Kidney epithelial cell (primary cell): ENCODE measurements at regions not wholly inside any gene's neighbourhood (a gene's known extent, or its start where the extent isn't known, plus 50 kb on each side); places are given as distances from the start of the nearest gene placed in this dataset.

Experiments
- DNase-seq: peaks from one replicate; pipeline ENCODE4 v3.0.0-alpha.2; 2010; ENCODE audit warnings: low read depth
- H3K27me3 ChIP-seq: 2 replicates; pipeline ENCODE4 v1.6.0; 2011; ENCODE audit warnings: low read length; ENCODE audit not compliant: control insufficient read depth, insufficient read depth
- H3K36me3 ChIP-seq: 2 replicates; pipeline ENCODE4 v1.5.1; 2011; ENCODE audit warnings: low read length; ENCODE audit not compliant: control insufficient read depth, insufficient read depth
- H3K4me3 ChIP-seq: 2 replicates; pipeline ENCODE4 v1.5.1; 2011; ENCODE audit warnings: low read depth, mild to moderate bottlenecking, control low read depth, low read length
- CTCF ChIP-seq: IDR thresholded peaks from 2 replicates; pipeline ENCODE4 v1.5.1; 2011; ENCODE audit warnings: mild to moderate bottlenecking, moderate library complexity, low read length, control low read depth, inconsistent platforms; ENCODE audit not compliant: insufficient read depth, poor library complexity, severe bottlenecking

DNA sequence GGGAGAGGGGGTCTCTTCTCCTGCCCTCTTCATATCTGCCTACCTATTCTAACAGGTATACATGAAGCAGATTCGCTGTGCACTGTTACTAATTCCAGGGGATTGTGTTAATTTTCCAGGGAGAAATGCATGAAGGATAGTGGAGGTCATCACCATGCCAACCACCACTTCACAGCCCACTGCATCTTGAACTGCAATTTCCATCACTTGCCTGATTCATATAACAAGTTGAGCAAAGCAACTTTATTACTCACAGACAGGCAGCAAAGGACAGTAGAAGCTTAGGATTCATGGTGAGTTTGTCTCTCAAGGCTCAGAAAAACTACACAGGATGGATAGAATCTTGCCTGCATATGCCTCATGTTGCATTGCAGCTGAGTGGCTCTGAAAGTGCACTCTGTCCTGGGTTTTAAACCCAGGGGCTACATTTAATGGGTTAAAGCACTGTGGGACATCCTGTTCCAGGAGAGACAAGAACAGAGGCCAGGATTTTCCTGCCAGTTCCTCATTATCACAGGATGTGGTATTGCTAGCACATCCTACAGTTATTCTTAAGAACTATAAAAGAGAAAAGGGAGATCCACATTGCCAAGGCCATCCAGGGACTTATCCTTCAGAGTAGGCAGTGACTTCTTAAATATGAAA, 136.9 kb upstream of the PRSS1 start:
- no peak overlapping the region for H3K4me3 ChIP-seq
- peak; percentile 32 for DNase-seq
- no peak for TF ChIP-seq CTCF
- no peaks in the 10 kb centered on the region for H3K36me3 ChIP-seq
- no peaks in the 10 kb centered on the region for H3K27me3 ChIP-seq

- H3K4me3 ChIP-seq = no peak overlapping the region
- DNase-seq = no peak
- H3K27me3 ChIP-seq = no peaks in the 10 kb centered on the region
- H3K36me3 ChIP-seq = no peaks in the 10 kb centered on the region
- no peak for TF ChIP-seq CTCF
Measured at GRCh38 chr7:142611566-142612236, 137.6 kb upstream of the PRSS1 start.

DNA sequence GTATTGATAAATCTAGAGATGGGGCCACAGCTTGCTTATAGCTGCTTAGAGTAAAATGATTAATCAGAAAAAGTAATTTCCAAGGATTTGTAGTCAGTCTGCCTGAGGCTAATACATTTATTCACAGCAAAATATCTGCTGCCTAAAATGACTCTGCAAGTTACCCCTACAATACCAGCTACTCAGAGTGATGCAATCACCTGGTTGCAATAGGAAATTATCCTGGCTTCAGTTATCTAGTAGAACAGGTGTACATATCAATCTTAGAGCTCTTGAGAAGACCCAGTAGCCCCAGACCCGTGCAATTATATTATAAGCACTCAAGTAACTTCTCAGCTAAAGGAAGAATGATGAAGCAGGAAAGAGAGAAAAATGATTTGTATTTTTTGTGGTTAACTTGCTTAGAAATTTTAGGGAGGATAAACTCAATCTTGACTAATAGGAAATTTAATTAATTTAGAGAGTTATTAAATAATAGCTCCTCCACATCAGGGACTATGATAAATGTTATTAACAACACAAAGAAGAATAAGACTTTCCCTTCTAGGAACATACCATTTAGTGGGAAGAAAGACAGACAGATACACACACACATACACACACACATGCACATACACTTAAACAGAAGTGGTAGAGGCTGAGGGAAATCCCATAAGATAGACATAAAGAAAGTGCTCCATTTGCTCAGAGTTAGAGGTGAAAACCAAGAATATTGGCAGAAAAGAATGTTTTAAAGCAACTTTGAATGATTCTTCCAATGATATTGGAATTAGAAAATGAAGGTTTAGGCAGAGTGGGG, 140.4 kb upstream of the PRSS1 start:
- H3K36me3 ChIP-seq = no peaks in the 10 kb centered on the region
- TF ChIP-seq CTCF = no peak
- H3K4me3 ChIP-seq = no peak overlapping the region
- no peak for DNase-seq
- H3K27me3 ChIP-seq = no peaks in the 10 kb centered on the region

- DNase-seq = no peak
- no peaks in the 10 kb centered on the region for H3K27me3 ChIP-seq
- H3K4me3 ChIP-seq = no peak overlapping the region
- no peaks in the 10 kb centered on the region for H3K36me3 ChIP-seq
- TF ChIP-seq CTCF = no peak
Measured at GRCh38 chr7:142607351-142607750, 141.9 kb upstream of the PRSS1 start.

DNA sequence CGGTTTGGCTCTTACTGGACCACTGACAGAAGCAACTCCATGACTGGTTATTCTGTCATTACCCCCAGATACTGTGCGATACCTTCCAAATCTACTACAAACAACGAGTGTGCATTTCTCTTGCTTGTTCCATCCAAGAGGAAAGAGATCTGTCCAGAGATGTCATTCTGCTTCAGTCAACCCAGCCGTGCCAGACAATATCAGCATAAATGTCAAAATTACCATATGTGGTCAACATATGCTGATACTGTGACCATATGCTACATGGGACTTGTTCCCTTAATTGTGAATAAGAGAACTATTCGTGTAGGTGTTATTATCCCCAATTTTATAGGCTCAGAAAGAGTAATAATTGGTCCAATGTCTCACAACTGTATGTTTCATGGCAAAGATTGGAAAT, 143.2 kb upstream of the PRSS1 start:
- TF ChIP-seq CTCF = no peak
- H3K4me3 ChIP-seq = no peak overlapping the region
- H3K36me3 ChIP-seq = no peaks in the 10 kb centered on the region
- no peak for DNase-seq
- H3K27me3 ChIP-seq = no peaks in the 10 kb centered on the region

- H3K4me3 ChIP-seq = no peak overlapping the region
- no peaks in the 10 kb centered on the region for H3K36me3 ChIP-seq
- no peaks in the 10 kb centered on the region for H3K27me3 ChIP-seq
- DNase-seq = no peak
- no peak for TF ChIP-seq CTCF
Measured at GRCh38 chr7:142604671-142605070, 144.6 kb upstream of the PRSS1 start.
